ENCODE measurements at regions not wholly inside any gene's neighbourhood (a gene's known extent, or its start where the extent isn't known, plus 50 kb on each side); places are given as distances from the start of the nearest gene placed in this dataset.

DNA sequence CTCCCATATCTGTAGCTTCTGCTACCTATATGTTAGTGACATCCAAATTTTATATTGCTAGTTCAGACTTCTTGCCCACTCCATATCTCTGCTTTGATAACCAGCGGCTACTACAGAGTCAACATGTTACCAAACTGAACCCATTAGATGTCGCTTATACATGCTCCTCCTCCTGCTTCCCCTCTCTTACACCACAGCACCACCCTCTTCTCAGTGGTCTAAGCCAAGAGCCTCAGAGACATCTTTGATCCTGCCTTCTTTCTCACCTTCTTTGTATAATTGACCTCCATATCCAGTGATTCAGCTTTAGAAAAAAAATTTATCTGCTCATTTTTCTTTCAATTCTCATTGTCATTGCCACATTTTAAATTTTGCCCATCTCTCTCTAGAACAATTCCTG is 408.2 kb upstream of the TLE4 start:
- Histone ChIP-seq H3K27ac (no peak overlapping the region), H3K9me3 (no peaks in the 10 kb centered on the region), H3K4me3 (no peak overlapping the region), H3K27me3 (ENCODE audit: low read depth) (no peaks in the 10 kb centered on the region), H3K4me1 (no peaks in the 10 kb centered on the region), H3K36me3 (no peaks in the 10 kb centered on the region)
- DNase-seq (no peak), ATAC-seq (no peak)
- intact Hi-C loops (cut with DNase I) = no loop called here
- TF ChIP-seq, protein P1, sequence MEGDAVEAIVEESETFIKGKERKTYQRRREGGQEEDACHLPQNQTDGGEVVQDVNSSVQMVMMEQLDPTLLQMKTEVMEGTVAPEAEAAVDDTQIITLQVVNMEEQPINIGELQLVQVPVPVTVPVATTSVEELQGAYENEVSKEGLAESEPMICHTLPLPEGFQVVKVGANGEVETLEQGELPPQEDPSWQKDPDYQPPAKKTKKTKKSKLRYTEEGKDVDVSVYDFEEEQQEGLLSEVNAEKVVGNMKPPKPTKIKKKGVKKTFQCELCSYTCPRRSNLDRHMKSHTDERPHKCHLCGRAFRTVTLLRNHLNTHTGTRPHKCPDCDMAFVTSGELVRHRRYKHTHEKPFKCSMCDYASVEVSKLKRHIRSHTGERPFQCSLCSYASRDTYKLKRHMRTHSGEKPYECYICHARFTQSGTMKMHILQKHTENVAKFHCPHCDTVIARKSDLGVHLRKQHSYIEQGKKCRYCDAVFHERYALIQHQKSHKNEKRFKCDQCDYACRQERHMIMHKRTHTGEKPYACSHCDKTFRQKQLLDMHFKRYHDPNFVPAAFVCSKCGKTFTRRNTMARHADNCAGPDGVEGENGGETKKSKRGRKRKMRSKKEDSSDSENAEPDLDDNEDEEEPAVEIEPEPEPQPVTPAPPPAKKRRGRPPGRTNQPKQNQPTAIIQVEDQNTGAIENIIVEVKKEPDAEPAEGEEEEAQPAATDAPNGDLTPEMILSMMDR (IDR thresholded peaks at IDR 0.05) = no peak

DNA sequence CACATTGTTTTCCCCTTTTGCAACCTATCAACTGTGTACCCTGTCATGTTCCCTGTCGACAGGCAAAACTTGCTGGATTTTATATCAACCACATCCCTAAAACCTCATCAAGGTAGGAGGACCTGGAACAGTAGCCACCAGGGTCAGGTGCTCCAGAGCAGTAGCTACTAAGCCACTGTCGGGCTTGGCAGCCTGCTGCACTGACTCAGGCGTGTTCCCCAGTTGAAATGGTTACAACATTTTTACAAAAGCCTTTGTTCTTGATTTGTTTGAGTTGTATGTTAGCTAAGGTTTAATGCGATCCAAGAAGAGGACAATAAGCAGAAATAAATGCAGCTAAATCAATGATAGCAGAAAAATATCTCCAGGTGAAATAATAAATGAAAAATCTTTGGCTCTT is 407.4 kb upstream of the TLE4 start:
- H3K36me3 ChIP-seq = no peaks in the 10 kb centered on the region

DNA sequence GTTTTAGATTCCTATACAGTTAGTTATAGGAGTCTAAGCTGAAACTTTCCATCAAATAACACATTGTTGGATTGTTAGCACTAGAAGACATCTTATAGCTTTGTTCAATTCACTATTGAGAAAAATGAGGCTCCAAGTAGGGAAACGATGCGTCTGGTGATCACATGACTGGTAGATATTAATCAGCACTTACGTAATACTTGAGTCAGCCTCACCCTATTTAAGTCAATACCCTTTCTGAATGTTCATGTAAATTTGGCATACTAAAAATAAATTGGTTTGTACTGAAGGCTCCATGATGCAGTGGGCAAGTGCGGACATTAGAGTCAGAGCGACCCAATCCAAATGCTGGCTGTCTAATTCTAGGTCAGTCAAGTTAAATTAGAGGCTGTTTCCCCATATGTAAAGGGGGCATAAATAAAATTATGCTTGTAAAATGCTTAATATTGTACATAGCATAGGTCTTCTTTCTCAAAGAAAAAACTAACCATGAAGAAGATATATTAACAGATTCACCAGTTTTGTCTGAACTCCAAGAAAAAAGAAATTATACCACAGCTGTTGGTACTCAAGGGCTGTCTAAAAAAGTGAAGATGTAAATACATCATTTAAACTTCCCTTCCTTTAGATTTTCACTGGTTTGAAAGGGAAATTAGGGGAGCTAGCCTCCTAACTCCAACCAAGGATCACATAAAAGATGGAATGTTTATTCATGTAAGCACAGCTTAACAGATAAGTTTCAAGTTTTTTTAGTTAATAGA is 406.6 kb upstream of the TLE4 start:
- Histone ChIP-seq H3K27me3 (ENCODE audit: low read depth) (no peaks in the 10 kb centered on the region), H3K27ac (no peak overlapping the region), H3K4me1 (no peaks in the 10 kb centered on the region), H3K9me3 (no peaks in the 10 kb centered on the region), H3K4me3 (no peak overlapping the region), H3K36me3 (no peaks in the 10 kb centered on the region)
- TF ChIP-seq, protein P1 (IDR thresholded peaks at IDR 0.05) = no peak
- no peak for DNase-seq
- no peak for ATAC-seq
- intact Hi-C loops (cut with DNase I) = no loop called here

More for the DNA sequence above, 407.4 kb upstream of the TLE4 start:
- no peaks in the 10 kb centered on the region for H3K27me3 ChIP-seq (ENCODE audit: low read depth)
- intact Hi-C loops (cut with DNase I) = no loop called here
- DNase-seq (no peak), ATAC-seq (no peak)
- no peak overlapping the region for H3K4me3 ChIP-seq
- H3K9me3 ChIP-seq = no peaks in the 10 kb centered on the region
- no peak overlapping the region for H3K27ac ChIP-seq
- H3K4me1 ChIP-seq = no peaks in the 10 kb centered on the region
- TF ChIP-seq, protein P1 (IDR thresholded peaks at IDR 0.05) = no peak

DNA sequence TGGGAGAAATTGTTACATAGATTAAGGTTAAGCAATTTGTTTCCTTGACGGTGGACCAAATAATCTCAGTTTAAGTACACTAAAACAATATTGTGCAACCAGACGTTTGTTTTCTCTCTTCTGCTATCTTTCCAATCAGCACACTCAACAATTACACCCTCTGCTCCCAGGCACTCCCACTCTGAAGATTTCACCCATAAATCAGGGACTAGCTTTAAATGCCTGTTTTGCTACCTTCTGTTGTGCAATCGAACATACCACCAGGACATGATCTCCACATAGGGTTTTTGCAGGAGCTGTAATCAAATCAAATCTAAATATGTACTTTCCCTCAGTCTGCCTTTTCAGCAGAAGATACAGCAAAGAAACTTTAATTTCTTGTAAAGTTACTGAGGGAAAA is 405.8 kb upstream of the TLE4 start:
- TF ChIP-seq, protein P1 (IDR thresholded peaks at IDR 0.05) = no peak
- H3K27ac ChIP-seq = no peak overlapping the region
- intact Hi-C loops (cut with DNase I) = no loop called here
- no peak overlapping the region for H3K4me3 ChIP-seq
- no peaks in the 10 kb centered on the region for H3K4me1 ChIP-seq
- H3K9me3 ChIP-seq = peaks cover 4% of the 10 kb centered on the region
- no peak for DNase-seq
- no peaks in the 10 kb centered on the region for H3K27me3 ChIP-seq (ENCODE audit: low read depth)
- no peak for ATAC-seq
- no peaks in the 10 kb centered on the region for H3K36me3 ChIP-seq

DNA sequence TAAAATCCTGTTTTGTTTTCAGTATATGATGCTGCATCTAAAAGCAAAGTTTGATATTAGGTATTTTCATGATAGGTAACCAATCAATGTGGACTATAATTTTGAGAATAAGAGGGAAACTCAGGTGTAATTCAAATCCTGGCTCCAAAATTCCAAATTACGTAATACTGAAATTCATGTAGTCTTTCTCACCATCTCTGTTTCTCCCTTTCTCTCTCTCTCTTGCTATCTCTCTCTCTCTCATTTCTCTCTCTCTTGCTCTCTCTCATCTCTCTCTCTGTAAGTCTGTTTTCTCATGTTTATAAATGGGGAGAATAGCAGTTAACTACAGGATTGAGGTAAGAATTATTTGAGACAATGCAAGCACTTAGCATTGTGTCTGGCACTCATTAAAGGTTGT is 401.1 kb upstream of the TLE4 start:
- no peaks in the 10 kb centered on the region for H3K4me1 ChIP-seq
- H3K4me3 ChIP-seq = no peak overlapping the region
- TF ChIP-seq, protein P1 (IDR thresholded peaks at IDR 0.05) = no peak
- H3K36me3 ChIP-seq = no peaks in the 10 kb centered on the region
- intact Hi-C loops (cut with DNase I) = no loop called here
- DNase-seq (no peak), ATAC-seq (no peak)
- H3K27ac ChIP-seq = no peak overlapping the region
- H3K9me3 ChIP-seq = peaks cover 6% of the 10 kb centered on the region
- no peaks in the 10 kb centered on the region for H3K27me3 ChIP-seq (ENCODE audit: low read depth)

Data from lower lobe of right lung (tissue), 2 donors.